EL (cell line): ENCODE measurements at regions not wholly inside any gene's neighbourhood (a gene's known extent, or its start where the extent isn't known, plus 50 kb on each side); places are given as distances from the start of the nearest gene placed in this dataset.

ENCODE experiments used
- DNase-seq: peaks from one replicate; pipeline ENCODE4 v3.0.0-alpha.2; 2016

- DNase-seq, result no peak
Measured at GRCh38 chr1:60145771-60146170, 72.2 kb upstream of the C1orf87 start.

- DNase-seq, result no peak
Measured at GRCh38 chr1:60141743-60142142, 68.2 kb upstream of the C1orf87 start.

- no peak for DNase-seq
Measured at GRCh38 chr1:60141276-60141675, 67.7 kb upstream of the C1orf87 start.

GRCh38 chr1:60137406-60137805 is 63.8 kb upstream of the C1orf87 start:
- no peak for DNase-seq

GRCh38 chr1:60136395-60136794 is 62.8 kb upstream of the C1orf87 start:
- DNase-seq, result no peak

GRCh38 chr1:60134716-60135115 is 61.1 kb upstream of the C1orf87 start:
- DNase-seq, result peak; percentile 36

GRCh38 chr1:60133848-60134247 is 60.3 kb upstream of the C1orf87 start:
- peak; percentile 81 for DNase-seq

- DNase-seq, result peak; percentile 97
Measured at GRCh38 chr1:60133000-60133673, 59.6 kb upstream of the C1orf87 start.

GRCh38 chr1:60132108-60132507 is 58.5 kb upstream of the C1orf87 start:
- DNase-seq, result no peak

- peak; percentile 47 for DNase-seq
Measured at GRCh38 chr1:60130703-60131102, 57.1 kb upstream of the C1orf87 start.

GRCh38 chr1:60129911-60130310 is 56.3 kb upstream of the C1orf87 start:
- peak; percentile 46 for DNase-seq

GRCh38 chr1:60126723-60127122 is 53.2 kb upstream of the C1orf87 start:
- no peak for DNase-seq
